ENCODE measurements at regions not wholly inside any gene's neighbourhood (a gene's known extent, or its start where the extent isn't known, plus 50 kb on each side); places are given as distances from the start of the nearest gene placed in this dataset.

DNA sequence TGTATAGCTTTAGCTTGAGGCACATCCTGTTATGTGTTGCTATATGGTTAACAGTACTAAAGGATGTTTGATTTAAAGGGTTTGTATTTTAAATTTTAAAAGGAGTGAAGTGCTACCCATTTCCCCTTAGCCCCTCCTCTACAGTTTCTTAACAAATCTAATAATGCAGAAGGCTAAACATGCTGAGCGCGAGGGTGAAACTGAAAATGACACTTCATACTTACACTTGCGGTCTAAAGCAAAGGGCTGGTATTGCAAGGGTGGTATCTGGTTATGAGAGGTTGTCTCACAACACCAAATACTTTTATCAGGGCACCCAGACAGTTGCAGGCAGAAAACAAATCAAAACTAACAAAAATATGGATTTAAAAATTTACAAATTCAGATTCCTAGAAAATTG lies 172.3 kb downstream of the SIPA1L2 start:
- no peak for TF ChIP-seq POLR2A (IDR thresholded peaks at IDR 0.05; ENCODE audit: low read depth)
- TF ChIP-seq, protein P1, sequence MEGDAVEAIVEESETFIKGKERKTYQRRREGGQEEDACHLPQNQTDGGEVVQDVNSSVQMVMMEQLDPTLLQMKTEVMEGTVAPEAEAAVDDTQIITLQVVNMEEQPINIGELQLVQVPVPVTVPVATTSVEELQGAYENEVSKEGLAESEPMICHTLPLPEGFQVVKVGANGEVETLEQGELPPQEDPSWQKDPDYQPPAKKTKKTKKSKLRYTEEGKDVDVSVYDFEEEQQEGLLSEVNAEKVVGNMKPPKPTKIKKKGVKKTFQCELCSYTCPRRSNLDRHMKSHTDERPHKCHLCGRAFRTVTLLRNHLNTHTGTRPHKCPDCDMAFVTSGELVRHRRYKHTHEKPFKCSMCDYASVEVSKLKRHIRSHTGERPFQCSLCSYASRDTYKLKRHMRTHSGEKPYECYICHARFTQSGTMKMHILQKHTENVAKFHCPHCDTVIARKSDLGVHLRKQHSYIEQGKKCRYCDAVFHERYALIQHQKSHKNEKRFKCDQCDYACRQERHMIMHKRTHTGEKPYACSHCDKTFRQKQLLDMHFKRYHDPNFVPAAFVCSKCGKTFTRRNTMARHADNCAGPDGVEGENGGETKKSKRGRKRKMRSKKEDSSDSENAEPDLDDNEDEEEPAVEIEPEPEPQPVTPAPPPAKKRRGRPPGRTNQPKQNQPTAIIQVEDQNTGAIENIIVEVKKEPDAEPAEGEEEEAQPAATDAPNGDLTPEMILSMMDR (IDR thresholded peaks at IDR 0.05), result no peak
- TF ChIP-seq EP300 (IDR thresholded peaks at IDR 0.05), result no peak

All from esophagus muscularis mucosa (tissue), 4 donors.